Fibroblast of skin of scalp (primary cell): ENCODE measurements at regions not wholly inside any gene's neighbourhood (a gene's known extent, or its start where the extent isn't known, plus 50 kb on each side); places are given as distances from the start of the nearest gene placed in this dataset.
"Not testable (repeated sequence)": the region's sequence is repeated elsewhere in the genome, so short reads cannot be mapped to it uniquely, and the experiment has no call there.

Source experiments
- DNase-seq: peaks from one replicate; pipeline ENCODE4 v3.0.0-alpha.2; 2013

- DNase-seq, result not testable (repeated sequence)
These were observed 809.7 kb upstream of the AUTS2 start for GRCh38 chr7:68788529-68788928.

GRCh38 chr7:68789597-68789996, 808.7 kb upstream of the AUTS2 start:
- DNase-seq, result no peak

- no peak for DNase-seq
These were observed 805.9 kb upstream of the AUTS2 start for GRCh38 chr7:68792351-68792750.

- DNase-seq, result no peak
These were observed 804.8 kb upstream of the AUTS2 start for GRCh38 chr7:68793513-68793912.

GRCh38 chr7:68800316-68800715, 798.0 kb upstream of the AUTS2 start:
- no peak for DNase-seq

- no peak for DNase-seq
These were observed 793.1 kb upstream of the AUTS2 start for GRCh38 chr7:68805159-68805558.

- DNase-seq, result no peak
These were observed 790.6 kb upstream of the AUTS2 start for GRCh38 chr7:68807666-68808065.

GRCh38 chr7:68813551-68814080, 784.7 kb upstream of the AUTS2 start:
- DNase-seq, result no peak

GRCh38 chr7:68816491-68816890, 781.8 kb upstream of the AUTS2 start:
- DNase-seq, result no peak

- DNase-seq, result no peak
These were observed 778.0 kb upstream of the AUTS2 start for GRCh38 chr7:68820321-68820720.

GRCh38 chr7:68821846-68822245, 776.4 kb upstream of the AUTS2 start:
- DNase-seq, result no peak

- no peak for DNase-seq
These were observed 774.1 kb upstream of the AUTS2 start for GRCh38 chr7:68823996-68824780.

GRCh38 chr7:68828575-68828974, 769.7 kb upstream of the AUTS2 start:
- no peak for DNase-seq

GRCh38 chr7:68833422-68833821, 764.9 kb upstream of the AUTS2 start:
- no peak for DNase-seq

- DNase-seq, result no peak
These were observed 759.3 kb upstream of the AUTS2 start for GRCh38 chr7:68839014-68839413.

GRCh38 chr7:68840991-68841390, 757.3 kb upstream of the AUTS2 start:
- peak; percentile 40 for DNase-seq

- DNase-seq, result not testable (repeated sequence)
These were observed 754.3 kb upstream of the AUTS2 start for GRCh38 chr7:68843985-68844384.

- no peak for DNase-seq
These were observed 751.4 kb upstream of the AUTS2 start for GRCh38 chr7:68846811-68847325.

- no peak for DNase-seq
These were observed 745.0 kb upstream of the AUTS2 start for GRCh38 chr7:68853254-68853653.

GRCh38 chr7:68857571-68857970, 740.7 kb upstream of the AUTS2 start:
- no peak for DNase-seq

GRCh38 chr7:68858497-68858896, 739.8 kb upstream of the AUTS2 start:
- DNase-seq, result no peak

- no peak for DNase-seq
These were observed 737.1 kb upstream of the AUTS2 start for GRCh38 chr7:68861171-68861570.

- no peak for DNase-seq
These were observed 736.0 kb upstream of the AUTS2 start for GRCh38 chr7:68862261-68862660.

GRCh38 chr7:68862736-68863135, 735.5 kb upstream of the AUTS2 start:
- no peak for DNase-seq
